Germinal center (tissue), 1 donor: ENCODE measurements at regions not wholly inside any gene's neighbourhood (a gene's known extent, or its start where the extent isn't known, plus 50 kb on each side); places are given as distances from the start of the nearest gene placed in this dataset.

ENCODE experiments used
- DNase-seq: peaks from one replicate; pipeline ENCODE4 v3.0.0; 2012; ENCODE audit warnings: mixed read lengths, low spot score

DNA sequence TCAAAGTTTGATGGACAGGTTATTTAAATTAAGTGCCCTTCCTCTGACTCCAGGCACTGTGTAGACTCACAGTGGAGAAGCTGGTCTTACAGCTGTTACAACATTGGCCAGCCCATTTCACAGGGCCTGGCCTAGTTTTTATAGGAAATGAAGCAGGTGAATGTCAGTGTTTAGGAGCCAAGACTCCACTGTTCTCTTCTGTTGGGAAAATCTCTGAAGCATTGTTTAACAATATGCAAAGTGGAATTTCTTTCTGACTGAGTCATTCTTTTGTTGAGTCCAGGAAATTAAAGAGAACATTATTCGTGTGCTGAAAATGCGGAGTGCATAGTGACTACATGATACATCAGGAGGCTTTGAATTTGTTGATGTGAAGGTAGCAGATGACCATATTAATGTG, 64.7 kb downstream of the ARRDC4 start:
- DNase-seq, result no peak

DNA sequence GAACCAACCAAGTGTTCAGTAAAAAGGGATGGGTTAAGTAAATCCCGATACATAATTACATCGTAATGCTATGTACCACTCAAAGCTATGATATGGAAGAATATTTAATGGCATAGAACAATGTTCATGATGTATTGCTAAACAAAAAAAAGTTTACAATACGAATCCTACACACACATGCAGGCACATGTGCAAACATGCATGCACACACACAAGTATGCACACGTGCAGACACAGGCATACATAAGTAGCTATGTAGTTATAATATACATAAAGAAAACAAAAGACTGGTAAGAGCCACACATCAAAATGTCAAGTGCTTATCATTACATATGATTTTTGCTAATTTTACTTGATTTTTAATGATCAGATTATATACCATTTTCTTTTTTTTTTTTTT, 74.2 kb downstream of the ARRDC4 start:
- DNase-seq, result no peak

DNA sequence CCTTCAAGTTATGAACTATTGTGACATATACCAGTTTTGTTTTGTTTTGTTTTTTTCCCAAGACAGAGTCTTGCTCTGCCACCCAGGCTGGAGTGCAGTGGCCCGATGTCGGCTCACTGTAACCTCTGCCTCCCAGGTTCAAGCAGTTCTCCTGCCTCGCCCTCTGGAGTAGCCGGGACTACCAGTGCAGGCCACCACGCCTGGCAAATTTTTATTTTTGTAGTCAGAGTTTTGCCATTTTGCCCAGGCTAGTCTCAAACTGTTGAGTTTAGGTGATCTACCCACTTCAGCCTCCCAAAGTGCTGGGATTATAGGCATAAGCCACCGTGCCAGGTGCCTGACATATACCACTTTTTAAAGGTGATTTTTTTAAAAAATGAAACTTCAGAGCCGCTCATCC, 74.6 kb downstream of the ARRDC4 start:
- DNase-seq, result no peak

DNA sequence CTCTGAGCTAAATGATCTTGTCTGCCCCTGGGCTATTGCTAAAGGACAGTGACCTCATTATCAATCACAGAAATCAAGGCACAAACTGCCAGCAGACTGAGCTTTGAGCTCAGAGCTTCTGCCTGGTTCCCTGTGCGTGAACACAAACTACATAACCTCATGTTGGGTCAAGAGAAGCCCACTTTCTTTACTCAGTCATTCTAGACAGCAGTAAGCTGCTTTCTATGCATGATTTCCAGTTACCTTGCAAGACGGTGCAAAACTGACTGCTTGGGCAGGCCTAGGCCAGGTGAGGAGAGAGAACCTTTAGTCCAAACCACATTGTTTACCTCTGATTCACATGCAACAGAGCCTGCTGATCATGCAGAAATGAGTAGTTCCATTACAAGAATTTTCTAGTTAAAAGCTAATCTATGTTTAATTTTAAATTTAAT, 75.1 kb downstream of the ARRDC4 start:
- no peak for DNase-seq

DNA sequence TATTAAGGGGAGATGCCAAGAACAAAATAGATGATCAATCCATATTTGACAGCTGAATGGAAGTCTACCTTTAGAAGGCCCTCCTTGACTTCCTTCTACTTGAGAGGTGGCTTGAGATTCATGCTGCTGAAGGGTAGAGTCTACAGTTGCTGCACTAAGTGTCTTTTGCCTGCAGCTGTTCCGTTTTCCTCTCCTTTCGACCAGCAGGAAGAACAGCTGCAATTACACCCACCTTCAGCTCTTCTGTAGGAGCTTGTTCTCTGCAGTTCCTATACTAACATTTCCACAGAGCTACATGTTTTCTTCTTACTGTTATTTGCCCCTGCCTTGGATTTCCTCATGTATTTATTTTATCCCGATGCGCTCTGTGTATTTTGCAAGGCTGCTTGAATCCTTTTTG, 79.1 kb downstream of the ARRDC4 start:
- DNase-seq, result no peak

DNA sequence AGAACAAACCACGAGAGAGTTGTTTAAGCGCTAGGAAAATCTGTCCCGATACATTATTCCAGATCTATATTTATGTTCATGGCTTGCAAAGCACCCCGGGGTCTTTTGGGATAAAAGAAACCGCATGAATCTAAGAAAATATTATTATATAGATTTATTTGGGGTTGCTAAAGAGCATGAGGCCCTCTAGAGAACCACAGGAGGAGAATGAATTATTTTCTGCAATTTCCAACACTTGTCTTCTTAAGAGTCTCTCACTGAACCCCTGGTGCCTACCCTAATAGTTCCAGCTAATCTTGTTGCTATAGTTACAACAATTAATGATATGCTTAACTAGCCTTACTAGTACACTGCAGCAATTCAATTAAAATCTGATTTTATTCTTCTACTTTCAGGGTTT, 79.6 kb downstream of the ARRDC4 start:
- no peak for DNase-seq

DNA sequence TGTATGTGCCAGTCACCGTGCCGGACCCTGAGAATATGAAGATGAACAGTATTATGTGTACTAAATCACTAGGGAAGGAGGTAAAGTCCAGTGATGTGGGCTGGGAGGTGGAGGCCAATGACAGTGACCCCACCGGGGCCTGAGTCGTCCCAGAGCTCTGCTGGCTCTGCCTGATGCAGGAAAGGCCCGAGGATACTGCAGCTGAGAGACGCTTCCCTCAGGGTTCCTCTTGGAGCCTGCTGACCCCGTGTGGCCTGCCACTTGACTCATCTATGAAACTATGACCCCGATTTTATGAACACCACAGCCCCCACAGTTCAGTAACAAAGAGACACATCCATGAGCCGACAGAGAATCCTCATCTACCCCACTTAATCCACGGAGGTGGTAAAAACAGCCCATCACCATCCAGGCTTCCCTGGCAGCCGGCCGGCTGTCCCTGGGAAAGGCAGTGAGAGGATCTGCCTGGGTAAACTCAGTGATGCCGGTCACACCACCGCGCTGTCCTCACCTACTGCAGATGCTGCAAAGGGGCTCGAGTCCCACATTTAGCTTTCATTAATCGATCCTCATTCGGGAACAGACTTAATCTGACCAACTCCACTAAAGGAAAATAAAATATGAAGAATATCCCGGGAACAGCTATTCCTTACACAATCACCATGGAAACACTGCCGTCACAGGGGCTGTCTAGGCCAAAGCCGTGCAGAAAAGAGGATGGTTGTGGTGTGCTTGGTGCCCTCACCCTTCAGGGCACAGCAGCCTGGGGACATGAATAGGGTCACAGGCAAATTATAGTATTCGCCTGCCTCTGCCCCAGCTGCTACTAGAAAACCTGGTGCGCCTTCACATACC, 82.9 kb downstream of the ARRDC4 start:
- DNase-seq, result no peak

DNA sequence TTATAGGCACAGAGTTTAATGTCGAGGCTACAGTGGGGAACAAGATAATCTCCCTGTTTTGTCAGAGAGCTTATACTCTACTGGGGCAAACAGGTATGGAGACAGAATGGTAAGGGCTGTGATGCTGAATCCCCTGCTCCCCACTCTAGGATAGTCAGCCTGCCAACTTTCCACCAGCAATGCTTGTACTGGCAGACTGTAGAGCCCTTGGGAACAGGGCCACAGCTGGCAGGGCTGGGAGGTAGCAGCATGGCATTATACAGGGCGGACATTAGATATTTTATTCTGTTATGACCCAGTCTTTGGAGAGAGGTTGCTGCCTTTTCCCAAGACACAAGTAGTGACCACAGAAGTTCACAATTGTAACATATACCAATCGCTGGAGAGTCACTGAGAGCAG, 91.2 kb downstream of the ARRDC4 start:
- no peak for DNase-seq

DNA sequence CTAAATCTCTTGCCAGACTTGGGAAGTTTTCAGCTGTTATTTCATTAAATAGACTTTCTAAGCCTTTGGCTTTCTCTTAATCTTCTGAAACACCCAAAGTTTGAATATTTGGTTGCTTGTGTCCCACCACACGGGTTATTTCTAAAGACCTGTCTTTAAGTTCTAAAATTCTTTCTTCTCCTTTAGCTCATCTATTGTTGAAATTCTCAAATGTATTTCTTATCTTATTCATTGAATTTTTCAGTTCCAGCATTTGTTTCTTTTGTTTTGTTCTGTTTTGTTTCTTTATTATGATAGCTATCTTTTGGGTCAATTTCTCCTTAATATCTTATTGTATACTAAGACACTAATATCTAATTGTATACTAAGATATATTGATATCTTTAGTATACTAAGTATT, 97.0 kb downstream of the ARRDC4 start:
- no peak for DNase-seq

DNA sequence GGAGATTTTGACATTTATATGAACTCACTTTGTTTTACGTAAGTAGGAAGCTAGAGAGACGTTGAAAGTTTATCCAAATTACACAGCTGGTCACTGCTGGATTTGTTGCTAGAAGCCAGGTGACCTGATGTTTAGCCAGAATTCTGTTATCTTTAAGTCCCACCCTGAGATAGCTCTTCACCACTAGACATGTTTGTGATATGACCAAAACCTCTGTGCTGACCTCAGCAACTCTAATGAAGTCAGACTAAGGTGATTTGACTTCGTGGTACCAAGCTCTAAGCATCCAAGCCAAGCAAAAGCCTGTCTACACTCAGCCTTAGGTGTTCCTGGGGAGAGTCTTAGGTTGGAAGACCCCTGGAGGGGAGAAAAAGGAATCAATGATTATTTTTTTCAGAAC, 102.4 kb downstream of the ARRDC4 start:
- no peak for DNase-seq

DNA sequence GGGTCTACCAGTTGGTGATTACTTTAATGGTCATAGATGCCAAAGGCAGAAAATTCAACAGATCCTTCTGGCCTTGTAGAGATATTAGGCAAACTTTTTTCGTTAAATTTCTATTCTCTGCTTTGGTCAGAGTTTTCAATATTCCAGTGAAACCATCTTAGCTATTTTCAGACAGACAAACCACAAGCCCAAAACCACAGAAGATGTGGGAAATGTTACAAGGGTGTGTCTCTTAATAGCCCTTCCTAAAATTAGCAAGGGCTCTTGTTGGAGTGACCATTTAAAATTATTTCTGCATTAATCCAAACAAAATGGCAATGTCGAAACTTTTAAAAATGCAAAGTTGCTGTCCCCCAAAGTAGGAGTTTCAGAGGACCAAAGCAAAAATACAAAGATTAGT, 102.8 kb downstream of the ARRDC4 start:
- no peak for DNase-seq

DNA sequence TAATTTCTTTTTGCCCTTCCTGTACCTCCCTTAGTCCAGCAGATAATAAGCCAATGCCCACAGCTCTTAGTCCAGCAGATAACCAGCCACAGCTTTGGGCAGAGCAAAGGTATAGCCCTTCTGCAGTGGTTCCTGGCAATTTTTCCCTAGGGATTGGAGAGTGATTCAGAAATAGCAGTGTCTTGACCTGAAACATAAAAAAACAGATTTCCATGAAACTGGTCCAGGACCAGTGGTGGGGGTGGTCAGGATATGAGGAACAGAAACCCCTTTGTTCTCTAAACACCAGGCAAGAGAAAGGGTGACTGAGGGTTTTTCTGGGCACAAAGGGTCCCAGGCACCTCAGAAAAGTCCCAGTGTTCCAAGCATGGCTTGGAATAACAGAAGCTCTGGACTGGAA, 103.4 kb downstream of the ARRDC4 start:
- DNase-seq, result no peak

DNA sequence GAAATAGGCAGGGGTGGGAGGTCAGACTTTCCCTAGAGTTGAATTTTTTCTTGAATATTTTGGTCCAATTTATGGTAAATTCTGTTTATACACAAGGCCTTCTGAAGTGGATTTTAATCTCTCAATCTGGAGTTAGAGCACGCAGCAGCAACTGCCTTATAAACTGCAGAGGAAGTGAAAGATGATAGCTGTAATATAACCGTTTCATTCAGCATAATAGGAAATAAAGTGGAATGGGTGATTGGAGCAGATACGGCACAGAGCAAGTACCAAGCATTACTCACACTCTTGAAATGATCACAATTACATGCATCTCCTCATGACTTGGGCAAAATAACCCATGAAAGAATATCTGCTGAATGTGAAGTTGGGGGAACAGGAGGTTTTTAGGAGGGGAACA, 106.8 kb downstream of the ARRDC4 start:
- no peak for DNase-seq

DNA sequence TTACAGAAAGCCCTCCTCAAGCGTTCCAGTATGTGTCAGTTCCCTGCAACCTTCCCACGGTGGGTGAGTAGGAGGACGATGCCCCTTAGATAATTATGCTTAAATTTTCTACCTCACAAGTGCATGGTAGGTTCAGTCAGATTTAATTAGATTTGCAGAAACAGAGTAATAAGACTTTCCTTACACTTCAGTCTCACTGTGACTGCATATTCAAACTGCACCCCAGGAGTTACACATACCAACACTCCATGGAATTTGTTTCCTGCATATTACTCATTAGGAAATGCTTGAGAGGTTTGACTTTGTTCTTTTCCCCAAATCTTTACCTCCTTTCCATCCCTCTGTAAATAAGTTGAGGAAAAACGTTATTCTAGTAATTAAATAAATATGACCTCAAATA, 108.8 kb downstream of the ARRDC4 start:
- DNase-seq, result no peak

DNA sequence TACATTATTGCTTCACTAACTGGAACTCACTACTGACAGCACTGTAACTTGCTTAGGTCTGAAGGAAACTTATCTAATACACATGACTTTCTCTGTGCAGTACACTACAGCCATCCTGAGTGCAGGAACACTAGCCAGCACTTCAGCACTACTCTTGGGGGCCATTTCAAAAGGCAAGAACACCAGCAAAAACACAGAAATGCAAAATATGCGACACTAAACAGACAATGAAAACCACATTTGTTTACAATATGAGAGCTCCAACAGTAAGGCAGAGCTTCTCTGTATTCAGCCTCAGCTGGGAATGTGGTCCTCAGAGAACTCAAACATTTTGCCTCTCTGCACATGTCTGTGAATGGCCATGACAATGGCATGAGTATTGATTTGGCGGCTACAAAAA, 109.6 kb downstream of the ARRDC4 start:
- no peak for DNase-seq

DNA sequence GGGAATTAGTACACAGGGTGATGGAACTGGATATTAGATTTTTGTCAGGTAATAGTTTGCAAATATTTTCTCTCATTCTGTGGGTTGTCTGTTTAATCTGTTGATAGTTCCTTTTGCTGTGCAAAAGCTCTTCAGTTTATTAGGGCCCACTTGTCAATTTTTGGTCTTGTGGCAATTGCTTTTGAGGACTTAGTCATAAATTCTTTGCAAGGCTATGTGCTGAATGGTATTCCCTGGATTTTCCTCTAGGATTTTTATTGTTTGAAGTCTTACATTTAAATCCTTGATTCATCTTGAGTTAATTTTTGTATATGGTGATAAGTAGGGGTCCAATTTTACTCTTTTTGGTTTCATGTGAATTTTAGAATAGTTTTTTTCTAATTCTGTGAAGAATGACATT, 111.3 kb downstream of the ARRDC4 start:
- DNase-seq, result no peak

DNA sequence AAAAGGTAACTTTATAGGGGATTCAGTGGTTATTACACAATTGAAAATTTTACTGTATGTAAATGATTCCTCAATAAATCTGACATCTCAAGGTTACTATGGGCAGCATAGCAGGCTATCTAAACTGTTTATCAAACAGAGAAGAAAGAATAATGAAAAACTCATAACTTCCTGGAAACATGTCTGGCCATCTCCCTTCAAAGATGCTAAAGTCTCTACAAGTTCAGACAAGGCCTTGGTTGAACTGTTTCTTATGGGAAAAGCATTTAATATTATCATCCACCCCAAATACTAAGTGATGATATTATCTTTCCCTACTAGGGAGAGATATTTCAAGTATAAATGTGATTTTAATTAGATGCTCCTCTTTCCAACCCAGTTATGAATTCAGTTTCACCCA, 114.9 kb downstream of the ARRDC4 start:
- no peak for DNase-seq

DNA sequence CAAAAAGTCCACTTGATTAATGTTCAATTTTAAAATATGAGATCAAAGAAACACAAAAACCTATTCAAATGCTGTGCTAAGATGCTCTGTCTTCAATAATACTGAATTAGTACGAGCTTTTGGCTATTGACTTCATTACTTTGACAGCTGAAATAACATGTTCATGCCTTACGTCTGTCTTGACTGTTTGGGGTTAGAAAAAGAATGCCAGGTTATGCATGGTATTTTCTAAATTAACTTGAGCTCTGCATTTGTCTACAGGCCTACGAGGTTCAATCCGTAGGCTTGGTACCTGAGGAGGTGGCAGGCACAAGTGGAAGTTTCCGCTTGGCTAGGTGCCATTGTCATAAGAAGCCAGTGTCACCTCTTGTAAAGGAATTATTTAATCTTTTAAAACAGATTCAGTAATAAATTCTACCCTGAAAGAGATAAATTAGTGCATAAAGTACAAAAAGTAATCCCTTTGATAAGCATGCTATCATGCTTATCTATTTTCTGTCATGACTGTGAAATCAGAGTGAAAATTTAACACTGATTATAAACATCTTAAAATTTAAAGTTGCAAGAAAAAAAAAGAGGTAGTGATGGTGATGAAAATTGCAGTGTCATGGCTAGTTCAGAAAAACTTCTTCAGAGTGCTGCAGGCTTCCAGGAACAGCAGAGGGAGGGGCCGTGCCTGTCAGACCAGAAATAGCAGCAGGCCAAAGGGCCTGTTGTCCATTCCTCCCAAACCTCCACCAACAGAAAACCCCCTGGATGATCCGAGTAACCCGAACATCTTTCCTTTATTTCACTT, 115.7 kb downstream of the ARRDC4 start:
- DNase-seq, result no peak

DNA sequence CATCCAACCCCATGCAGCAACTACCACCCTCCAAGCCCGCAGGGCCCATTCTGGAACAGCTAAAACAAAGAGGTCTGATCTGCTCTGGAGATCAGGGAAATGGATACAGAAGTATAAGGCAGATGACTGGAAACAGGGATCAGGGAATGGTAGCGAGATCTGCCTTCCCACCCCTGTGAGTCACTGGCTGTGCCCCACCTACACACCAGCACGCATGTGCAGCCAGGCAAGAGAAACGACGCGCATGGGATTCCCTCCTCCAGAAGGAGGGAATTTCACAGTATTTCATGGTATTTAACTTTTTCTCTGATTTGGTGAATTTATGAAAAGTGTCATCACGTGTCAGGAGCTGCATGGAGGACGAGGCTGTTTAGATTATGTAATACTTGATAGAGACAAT, 116.7 kb downstream of the ARRDC4 start:
- DNase-seq, result no peak

DNA sequence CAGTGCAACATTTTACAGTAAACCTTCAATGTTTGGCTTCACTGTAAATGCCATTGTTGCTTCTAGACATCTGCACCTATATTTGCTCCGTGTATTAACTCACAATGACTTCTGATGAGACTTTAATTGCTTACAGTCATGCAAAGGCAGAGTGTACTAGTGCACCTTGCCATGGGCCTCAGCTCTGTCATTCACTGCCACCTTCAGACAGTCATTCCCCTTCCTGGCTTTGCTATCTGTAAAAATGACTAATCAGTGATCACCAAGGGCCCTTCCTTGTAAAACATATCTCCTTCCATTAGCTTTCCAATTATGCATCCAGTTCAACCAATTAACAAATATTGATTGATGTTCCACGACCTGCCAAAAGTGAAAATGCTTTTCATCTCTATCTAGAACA, 120.3 kb downstream of the ARRDC4 start:
- DNase-seq, result no peak

DNA sequence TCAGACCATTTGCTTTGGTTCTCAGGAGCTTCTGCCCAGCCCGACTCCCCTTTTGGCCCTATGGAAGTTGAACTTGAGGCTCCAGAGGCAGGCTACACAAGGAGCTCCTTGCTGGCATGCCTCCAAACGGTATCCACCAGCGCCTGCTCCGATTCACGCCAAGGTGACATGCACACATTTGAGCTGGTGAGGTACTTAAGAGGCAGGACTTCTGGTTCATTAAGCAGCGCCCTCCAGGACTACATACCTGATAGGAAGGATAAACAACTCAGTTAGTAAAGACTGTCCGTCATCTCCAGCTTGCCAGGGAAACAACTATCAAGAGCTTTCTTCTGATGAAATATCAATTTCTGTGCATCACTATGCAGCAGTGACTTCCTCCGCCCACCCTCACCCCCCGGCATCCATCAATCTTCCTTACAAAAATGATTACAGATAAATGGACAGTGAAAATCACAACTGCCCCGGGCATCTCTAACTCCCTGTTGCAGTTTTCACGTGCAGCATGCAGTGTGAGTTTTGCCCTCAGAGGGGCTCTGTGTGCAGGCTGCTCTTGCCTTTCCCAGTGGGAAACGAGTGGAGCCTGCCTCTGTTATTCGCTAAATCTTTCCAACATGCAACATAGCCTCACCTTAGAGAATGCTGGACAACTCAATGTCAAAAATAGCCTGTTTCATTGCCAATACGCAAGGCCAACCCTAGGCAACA, 122.9 kb downstream of the ARRDC4 start:
- no peak for DNase-seq

DNA sequence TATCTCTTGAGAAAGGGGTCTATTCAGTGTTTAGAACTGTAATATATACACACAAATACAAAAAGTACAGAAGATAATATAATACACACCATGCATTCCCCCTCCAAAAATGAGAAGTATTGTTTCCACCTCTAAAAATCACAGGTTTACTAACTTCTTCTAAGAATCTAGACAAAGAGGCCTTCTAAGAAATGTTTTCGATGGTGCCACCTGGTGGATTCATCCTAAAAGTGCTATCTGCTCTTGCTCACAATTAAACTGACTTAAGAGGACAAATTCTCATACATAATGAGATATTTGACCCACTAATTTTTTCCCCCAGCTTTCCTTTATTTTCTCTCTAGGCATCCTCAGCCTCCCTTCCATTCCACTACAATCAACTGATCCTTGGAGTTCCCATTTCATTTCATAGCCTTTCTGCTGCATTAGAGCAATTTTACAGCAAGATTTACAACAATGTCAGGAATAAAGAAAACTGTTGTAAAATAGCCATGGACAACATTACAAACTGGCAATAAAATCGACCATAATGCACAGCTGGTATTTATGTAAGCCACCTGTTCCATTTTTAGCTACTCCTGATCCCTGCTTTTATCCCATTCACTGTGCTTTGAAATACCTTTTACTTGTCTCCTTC, 124.6 kb downstream of the ARRDC4 start:
- peak; percentile 34 for DNase-seq
